Esophagus muscularis mucosa (tissue), 3 donors: ENCODE measurements at regions not wholly inside any gene's neighbourhood (a gene's known extent, or its start where the extent isn't known, plus 50 kb on each side); places are given as distances from the start of the nearest gene placed in this dataset.

Experiments
- CTCF ChIP-seq, 3 experiments: fragments of 200-600 bp in 2 of 3; fragments of 450-650 bp in 1 of 3; sonication (generic) in 2 of 3; IDR thresholded peaks; one replicate each; pipeline ENCODE4 v1.5.1; 2017 to 2019; ENCODE audit warnings: antibody characterized with exemption in 3 of 3, mild to moderate bottlenecking in 2 of 3, moderate library complexity in 1 of 3
- POLR2A ChIP-seq: fragments of 450-650 bp; IDR thresholded peaks from one replicate; pipeline ENCODE4 v1.6.1; 2017; ENCODE audit warnings: antibody characterized with exemption, moderate library complexity, mild to moderate bottlenecking, low read depth

DNA sequence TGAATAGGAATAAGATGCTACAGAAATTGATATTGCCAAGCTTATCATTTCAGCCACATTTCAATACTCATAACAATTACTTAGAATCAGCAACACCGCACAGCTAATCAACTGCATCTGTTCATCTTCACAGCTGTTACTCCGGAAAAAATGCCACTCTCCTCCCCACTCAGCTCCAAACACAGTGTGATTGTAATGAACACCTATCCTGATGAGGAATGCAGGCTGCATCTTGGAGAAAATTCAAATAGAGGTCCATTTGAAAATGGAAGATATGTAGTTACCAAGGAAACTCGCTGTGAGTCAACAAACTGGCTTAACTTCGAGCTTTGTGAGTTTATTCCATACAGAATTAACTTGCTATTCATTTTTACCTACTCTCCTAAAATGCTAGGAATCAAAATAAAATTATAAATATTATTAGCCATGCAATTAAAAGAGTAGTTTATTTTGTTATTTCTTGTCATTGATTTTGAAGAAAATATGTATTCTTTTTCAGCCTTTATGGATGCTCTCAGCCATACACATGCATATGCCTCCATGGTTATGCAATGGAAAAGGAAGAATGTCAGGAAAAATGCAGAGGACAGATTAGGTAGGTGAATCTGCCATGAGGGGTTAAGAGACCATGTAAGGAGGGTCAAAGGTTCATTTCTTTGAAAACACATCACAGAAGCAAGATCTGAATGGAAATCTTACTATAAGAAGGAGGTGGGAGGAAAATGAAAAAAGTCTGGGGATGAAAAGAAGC, 267.2 kb downstream of the POM121L12 start:
- TF ChIP-seq CTCF (IDR thresholded peaks at IDR 0.05), result no peak
- TF ChIP-seq POLR2A, result no peak
